HG03558 (cell line): ENCODE measurements at regions not wholly inside any gene's neighbourhood (a gene's known extent, or its start where the extent isn't known, plus 50 kb on each side); places are given as distances from the start of the nearest gene placed in this dataset.
A peak's percentile ranks its signal among the peaks of the same experiment; 100 is the strongest.
"Not testable (repeated sequence)": the region's sequence is repeated elsewhere in the genome, so short reads cannot be mapped to it uniquely, and the experiment has no call there.

Experiments
- ATAC-seq: cut with Tn5 transposase; IDR thresholded peaks from one replicate; pipeline ENCODE4 v1.9.1; 2021; ENCODE audit warnings: moderate number of reproducible peaks; ENCODE audit not compliant: unreplicated experiment; ENCODE audit errors: extremely low read depth

DNA sequence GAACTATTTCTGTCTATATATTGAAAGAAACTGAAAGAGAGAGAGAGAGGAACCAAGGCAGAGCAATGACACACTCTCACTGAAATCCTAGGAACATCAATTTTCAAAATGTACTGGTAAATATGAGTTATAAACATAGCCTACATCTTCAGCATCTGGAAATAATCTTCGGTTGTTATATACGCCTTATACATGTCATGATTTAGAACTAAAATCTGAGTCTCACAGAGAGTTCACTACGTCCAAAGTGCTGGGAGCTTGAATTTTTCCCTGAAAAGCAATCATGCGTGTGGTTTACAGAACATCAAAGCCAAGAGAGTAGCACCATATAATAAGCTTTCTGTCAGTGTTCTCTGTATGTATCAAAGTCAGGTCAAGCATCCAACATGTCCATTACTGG, 420.0 kb upstream of the CBLB start:
- no peak for ATAC-seq

DNA sequence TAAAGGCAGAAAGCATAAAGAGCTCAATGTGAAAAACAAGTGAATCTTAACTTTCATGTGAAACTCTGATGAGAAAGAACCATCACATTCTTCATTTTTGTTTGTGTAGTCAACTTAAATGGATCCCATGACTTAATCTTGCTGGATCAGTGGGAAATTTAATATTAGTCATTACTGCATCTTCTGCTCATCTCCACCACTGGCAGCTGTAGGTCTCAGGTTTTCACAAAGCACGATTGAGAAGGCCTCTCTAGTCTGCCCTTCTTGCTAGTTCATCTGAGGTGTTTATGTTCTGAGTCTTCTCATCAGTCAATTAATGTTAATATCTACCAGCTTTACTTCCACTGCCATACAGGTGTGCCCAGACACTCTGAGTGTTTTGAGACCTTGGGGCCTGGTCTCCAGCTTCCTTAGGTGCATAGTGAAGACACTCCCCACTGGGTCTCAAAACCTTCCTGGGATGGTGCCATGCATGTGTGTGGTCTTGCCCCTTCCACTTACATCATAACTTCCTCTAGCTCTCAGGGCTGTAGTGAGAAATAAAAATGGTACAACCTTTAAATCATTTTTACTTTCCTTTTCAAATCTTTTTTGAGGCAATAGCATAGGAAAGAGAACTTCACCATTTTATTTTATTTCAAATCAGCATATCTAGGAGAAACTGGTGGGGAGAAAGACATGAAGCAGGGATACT, 421.6 kb upstream of the CBLB start:
- ATAC-seq: no peak

DNA sequence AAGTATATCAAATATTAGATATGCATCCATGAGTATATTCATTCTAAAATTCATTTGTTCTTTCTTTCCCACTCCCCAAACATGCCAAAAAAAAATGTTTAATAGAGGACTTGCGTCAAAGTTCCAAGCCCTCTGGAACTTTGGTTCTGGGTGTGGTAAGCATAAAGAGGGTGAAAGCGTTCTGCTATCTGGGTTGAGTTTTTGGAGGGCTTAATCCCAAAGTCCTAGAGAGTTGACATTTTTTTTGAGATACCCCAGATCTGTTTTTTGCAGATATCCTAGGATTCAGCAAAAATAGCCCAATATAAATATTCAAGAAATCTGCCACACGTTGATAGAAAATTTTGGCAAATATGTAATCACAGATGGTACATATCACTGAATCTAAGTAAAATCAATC, 424.3 kb upstream of the CBLB start:
- no peak for ATAC-seq

DNA sequence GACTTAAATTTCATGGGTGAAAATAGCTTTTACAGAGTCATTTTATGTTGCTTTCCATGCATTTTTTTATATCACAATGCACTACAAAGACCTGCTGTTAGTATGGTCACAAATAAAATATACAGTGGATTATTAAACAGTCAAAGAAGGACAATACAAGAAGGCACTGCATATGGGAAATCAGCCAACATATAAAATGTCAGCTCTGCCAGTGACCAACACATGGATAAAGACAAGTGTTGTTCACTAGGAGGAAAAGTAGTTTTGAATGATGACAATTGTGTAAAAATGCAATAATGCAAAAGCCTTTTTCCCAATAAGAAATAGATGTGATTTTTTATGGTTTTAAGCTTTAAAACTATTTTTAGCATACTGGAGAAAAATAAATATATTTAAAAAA, 425.3 kb upstream of the CBLB start:
- no peak for ATAC-seq

DNA sequence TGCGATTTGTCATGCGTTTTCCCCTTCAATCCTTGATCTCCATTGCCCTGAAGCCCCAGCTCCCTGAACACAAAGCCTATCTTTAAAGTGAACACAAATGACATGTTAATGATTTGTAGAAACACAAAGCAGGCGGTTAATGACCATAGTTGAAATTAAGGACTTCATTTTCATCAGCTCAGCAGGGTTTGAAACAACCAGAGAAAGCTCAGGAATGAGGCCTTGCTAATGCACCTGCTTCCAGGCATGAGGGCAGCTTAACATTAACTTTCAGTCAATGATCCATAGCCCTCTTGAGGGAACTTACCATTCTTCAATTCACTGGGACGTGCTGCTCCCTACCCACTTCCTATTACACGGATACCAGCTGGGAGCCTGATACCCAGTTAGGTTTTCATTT, 427.2 kb upstream of the CBLB start:
- ATAC-seq: no peak

DNA sequence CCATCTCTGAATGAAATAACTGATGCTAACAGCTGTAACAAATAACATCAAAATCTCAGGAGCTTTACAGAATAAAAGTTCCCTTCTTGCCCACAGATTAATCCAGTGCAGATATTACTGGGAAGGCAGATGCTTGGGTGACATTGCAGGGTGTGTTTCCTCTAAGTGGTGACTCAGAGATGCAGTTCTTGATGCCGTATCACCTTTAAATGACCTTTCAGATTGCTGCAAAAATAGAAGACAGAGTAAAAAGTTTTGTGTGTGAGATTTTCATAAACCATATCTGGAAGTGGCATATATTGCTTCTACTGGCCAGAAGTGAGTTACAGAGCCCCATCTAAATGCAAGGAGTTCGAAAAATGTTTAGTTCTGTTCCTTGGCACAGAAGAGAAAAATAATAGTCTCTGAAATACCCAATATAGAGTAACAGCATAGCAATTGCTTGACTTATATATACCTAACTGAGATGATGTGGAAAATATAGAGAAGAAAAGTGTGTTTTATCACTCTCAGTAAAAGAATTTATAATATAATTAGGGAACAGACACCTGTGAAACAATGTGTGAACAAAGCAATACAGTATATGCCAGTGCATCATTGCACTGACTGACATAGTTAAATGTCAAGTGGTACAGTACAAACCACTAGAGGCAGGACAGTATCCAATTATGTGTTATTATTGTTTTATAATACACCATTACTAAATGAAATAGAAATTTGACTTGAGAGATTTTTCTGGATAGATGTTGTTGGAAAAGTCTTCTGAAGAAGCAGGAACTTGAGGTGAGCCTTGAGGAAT, 430.7 kb upstream of the CBLB start:
- peak; percentile 38 for ATAC-seq

DNA sequence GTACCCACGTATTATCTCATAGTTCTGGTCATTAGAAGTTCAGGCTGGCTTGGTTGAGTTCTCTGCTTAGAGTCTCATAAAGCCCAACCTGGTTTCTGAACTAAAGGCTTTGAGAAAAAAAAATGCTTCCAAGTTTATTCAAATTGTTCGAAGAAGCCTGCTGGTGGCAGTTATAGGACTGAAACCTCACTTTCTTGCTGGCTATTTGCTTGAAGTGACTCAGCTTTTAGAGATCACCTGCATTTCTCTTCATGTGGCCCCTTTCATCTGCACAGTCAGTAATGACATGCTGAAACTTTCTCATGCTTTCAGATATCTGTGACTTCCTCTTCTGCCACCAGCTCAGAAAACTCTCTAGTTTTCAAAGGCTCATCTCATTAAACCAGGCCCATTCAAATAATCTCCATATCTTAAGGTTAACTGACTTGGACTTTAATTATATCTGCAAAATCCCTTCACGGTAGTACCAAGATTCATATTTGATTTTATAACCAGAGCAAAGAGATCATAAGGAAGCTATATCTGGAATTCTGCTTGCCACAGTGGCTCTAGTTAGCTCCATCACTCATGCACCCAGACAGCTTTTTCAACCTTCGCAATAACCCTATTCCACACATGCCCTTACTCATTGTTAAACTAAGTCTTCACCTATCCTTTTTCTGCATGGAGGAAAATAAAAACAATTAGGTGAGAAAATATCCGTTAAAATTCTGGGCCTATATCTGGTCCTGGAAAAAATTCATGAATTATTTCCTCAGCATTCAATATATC, 433.8 kb upstream of the CBLB start:
- ATAC-seq: peak; percentile 91

DNA sequence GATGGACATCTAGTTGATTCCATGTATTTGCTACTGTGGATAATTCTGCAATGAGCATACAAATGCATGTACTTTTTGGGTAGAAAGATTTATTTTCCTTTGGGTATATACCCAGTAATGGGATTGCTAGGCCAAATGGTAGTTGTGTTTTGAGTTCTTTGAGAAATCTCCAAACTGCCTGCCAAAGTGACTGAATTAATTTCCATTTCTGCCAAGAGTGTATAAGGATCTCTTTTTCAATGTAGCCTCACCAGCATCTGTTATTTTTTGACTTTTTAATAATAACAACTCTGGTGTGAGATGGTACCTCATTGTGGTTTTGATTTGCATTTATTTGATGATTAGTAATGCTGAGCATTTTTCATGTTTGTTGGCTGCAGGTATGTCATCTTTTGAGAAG, 435.0 kb upstream of the CBLB start:
- no peak for ATAC-seq

DNA sequence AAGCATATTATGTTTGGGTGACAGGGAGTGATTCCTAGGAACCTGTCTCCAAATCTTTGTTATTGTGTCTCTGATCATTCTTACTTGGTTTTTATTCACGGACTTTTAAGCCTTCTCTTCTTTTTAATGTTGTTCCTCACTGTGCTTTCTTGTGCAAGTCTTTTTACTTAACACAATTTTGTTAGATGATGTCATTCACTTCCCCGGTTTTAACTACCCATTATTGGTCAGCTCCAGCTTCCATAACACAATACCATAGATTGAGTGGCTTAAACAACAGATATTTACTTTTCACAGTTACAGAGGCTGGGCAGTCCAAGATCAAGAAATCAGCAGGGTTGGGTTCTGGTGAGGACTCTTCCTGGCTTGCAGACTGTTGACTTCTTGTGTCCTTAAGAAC, 436.3 kb upstream of the CBLB start:
- ATAC-seq: no peak

DNA sequence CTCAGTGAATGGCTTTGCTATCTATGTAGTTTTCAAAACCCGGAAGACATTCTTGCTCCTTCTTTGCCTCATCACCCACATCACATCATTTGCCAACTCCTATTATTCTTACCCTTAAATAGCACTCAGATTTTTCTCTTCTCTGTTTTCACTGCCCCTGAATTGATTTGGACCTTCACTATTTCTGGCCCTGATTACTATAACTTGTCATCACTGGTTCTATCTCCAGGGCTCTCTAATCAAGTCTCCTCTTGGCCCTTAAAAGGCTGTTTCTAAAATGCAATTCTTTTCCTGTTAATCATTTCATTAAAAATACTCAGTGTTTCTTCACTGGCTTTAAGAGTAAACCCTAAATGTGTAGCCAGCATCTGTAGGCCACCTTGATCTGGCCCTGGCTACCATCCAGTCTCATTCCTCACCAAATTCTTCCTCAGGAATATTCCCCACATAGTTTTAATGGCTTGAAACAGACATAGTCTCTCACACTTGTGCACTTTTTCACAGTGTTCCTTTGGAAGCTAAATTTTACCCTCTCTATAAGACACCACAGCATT, 437.1 kb upstream of the CBLB start:
- ATAC-seq: no peak

DNA sequence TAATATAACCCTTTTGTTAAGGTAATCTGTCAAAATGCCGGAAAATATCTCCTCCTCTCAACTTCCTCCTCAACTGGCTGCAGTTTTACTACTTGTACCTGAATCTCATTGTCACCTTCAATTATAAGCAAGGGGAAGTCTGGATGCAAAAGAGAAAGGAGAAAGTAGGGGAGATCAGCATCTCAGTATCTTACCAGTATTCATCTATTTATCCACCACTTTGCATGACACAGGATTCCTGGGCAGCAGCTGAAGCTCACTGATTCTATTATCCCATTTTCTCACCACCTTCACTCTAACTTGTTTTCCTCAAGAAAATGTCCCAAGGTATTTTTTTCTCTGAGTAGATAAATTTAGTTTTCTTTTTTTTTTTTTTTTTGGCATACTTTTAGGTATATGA, 440.5 kb upstream of the CBLB start:
- ATAC-seq: no peak

DNA sequence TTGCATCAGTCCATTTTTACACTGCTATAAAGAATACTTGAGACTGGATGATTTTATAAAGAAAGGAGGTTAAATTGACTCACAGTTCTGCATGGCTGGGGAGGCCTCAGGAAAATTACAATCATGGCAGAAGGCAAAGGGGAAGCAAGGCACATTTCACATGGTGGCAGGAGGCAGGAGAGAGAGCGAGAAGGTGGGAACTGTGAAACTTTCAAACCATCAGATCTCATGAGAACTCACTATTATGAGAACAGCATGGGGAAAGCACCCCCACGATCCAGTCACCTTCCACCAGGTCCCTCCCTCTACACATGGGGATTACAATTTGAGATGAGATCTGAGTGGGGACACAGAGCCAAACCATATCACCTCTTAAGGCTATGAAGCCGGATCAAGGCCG, 441.0 kb upstream of the CBLB start:
- not testable (repeated sequence) for ATAC-seq

DNA sequence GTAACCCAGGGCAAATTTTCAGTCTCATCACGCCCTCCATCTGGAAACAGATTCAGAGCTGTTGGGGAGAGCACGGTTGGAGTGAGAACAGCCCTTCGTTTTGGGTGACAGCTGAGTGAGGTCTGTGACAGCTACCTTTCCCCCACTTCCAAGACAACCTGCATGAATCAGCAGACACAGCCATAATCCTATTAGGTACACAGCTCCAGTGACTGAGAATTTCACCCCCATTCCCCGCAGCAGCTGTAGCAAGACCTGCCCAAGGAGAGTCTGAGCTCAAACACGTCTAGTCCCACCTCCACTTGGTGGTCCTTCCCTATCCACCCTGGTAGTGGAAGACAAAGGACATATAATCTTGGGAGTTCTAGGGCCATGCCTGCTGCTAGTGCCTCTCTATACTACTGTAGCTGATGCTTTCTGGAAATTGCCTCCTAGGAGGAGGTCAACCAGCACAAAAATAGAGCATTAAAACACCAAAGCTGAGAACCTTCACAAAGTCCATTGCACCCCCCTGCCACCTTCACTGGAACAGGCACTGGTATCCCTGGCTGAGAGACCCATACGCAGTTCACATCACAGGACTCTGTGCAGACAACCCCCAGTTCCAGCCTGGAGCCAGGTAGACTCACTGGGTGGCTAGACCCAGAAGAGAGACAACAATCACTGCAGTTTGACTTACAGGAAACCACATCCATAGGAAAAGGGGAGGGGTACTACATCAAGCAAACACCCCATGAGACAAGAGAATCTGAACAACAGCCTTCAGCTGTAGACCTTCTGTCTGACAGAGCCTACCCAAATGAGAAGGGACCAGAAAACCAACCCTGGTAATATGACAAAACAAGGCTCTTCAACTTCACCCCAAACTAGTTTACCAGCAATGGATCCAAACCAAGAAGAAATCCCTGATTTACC, 448.6 kb upstream of the CBLB start:
- no peak for ATAC-seq

DNA sequence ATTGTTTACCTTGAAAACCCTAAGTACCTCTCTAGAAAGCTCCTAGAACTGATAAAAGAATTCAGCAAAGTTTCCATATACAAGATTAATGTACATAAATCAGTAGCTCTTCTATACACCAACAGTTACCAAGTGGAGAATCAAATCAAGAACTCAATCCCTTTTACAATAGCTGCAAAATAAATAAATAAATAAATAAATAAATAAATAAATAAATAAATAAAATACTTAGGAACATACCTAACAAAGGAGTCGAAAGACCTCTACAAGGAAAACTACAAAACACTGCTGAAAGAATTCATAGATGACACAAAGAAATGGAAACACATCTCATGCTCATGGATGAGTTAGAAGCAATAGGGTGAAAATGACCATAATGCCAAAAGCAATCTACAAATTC, 452.6 kb upstream of the CBLB start:
- not testable (repeated sequence) for ATAC-seq

DNA sequence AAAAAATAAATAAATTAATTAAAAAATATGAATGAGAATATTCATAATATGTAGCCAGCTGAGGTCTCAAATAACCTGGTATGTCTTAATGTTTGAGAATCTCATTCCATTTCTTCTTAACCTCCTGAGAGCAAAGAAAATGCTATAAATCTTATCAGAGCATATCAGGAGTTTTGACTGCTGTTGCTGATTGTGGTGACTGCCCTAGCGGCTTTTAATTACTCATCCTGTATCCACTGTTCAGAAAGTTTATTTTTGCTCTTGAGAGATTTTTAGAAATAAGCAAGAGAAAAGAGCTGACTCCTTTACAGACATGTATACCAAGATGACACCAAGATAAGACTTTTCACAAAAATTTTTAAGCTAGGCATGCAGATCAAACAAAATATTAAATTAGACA, 454.8 kb upstream of the CBLB start:
- ATAC-seq: no peak

DNA sequence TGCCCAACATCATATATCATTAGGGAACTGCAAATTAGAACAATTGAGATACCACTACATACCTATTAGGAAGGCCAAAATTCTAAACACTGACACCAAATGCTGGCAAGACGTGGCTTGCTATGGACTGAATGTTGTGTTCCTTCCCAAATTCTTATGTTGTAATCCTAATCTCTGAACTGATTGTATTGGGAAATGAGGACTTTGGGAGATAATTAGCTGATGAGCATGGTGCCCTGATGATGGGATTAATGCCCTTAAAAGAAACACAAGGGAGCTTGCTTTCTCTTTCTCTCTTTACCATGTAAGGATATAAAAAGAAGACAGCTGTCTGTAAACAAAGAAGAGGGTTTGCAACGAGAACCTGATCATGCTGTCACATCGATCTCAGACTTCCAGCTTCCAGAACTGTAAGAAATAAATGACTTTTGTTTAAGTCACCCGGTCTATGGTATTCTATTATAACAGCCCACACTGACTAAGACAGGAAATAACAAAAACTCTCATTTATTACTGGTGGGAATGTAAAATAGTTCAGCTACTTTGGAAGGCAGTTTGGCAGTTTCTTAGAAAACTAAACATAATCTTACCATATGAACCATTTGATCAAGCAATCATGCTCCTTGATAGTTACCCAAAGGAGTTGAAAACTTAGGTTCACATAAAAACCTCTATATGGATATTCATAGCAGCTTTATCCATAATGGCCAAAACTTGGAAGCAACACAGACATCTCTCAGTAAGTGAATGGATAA, 458.3 kb upstream of the CBLB start:
- ATAC-seq: no peak

DNA sequence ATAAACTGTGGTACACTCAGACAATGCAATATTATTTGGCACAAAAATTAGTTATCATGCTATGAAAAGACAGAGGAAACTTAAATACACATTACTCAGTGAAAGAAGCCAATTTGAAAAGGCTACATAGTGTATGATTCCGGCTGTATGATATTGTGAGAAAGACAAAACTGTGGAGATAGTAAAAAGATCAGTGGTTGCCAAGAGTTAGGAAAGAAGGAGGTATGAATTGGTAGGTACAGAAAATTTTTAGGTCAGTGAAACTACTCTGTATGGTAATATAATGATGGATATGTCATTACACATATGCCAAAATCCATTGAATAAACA, 458.8 kb upstream of the CBLB start:
- no peak for ATAC-seq

DNA sequence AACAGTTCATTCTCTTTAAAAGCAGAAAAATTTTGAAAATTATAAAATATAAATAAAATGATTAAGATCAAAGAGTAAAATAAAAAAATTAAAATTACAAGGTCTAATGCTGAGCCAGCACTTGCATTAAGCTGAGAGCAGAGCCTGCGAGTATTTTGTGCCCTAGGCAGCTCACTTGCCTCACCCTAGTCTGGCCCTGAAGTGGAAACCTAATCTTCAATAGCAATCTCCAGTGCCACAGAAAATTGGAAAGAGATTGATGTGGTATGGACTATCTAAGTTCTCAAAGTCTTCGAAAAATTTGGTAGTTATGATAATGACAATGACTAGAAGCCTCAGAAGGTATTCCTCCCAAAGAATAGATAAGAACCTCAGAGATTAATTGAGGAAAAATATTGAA, 459.4 kb upstream of the CBLB start:
- no peak for ATAC-seq

DNA sequence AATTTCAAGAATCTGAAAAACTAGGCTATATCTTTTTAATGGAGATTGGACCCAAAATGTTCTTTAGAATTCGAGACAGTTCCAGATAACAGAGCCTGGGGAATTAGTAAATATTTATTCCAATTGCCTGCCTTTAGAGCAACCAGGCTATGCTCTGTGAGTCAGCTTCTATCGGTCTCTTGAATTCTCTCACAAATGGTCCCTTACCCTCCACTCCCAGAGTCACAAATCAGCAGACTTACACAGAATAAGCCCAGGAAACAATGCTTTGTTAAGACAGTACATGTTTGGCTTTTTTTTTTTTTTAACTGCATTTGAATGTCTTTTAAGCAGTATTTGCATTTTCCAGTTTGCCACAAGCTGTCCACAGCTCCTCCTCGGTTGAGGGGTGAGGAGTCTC, 460.7 kb upstream of the CBLB start:
- no peak for ATAC-seq
